ENCODE measurements at regions not wholly inside any gene's neighbourhood (a gene's known extent, or its start where the extent isn't known, plus 50 kb on each side); places are given as distances from the start of the nearest gene placed in this dataset.

DNA sequence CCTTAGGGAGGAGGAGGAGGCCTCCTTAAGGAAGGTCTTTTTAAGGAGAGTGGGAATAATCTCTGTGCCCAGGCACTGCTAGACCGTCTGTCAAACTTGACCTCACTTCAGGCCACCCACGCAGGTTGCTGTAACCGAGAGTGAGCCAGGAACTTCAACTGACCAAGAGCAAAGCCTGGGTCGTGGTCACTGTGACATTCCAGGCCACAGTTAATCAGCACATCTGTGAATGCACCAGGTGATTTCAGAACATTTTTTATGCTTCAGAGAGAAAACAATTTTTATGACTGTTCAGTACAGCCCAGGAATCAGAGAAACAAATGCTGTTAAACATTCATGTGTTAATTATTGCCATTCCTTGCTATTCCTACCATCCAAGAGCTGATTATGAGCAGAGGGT lies 226.6 kb upstream of the ASIC2 start:
- Histone ChIP-seq H3K27me3 (ENCODE audit: control insufficient read depth, insufficient read depth, low read length) (no peaks in the 10 kb centered on the region), H3K4me1 (ENCODE audit: control insufficient read depth, insufficient read depth, low read length) (no peaks in the 10 kb centered on the region), H3K9ac (ENCODE audit: low read depth, low read length) (no peak overlapping the region), H3K9me3 (ENCODE audit: control insufficient read depth, insufficient read depth, low read length) (no peaks in the 10 kb centered on the region), H3K36me3 (ENCODE audit: control insufficient read depth, insufficient read depth, low read length) (no peaks in the 10 kb centered on the region), H3K4me3 (ENCODE audit: low read depth, low read length) (no peak overlapping the region)

GRCh38 chr17:33520426-33521330 lies 227.6 kb upstream of the ASIC2 start:
- Histone ChIP-seq H3K4me1 (ENCODE audit: control insufficient read depth, insufficient read depth, low read length) (no peaks in the 10 kb centered on the region), H3K9me3 (ENCODE audit: control insufficient read depth, insufficient read depth, low read length) (no peaks in the 10 kb centered on the region), H3K9ac (ENCODE audit: low read depth, low read length) (no peak overlapping the region), H3K36me3 (ENCODE audit: control insufficient read depth, insufficient read depth, low read length) (no peaks in the 10 kb centered on the region), H3K4me3 (ENCODE audit: low read depth, low read length) (no peak overlapping the region), H3K27me3 (ENCODE audit: control insufficient read depth, insufficient read depth, low read length) (no peaks in the 10 kb centered on the region)

- Histone ChIP-seq H3K9ac (ENCODE audit: low read depth, low read length) (no peak overlapping the region), H3K4me3 (ENCODE audit: low read depth, low read length) (no peak overlapping the region), H3K4me1 (ENCODE audit: control insufficient read depth, insufficient read depth, low read length) (no peaks in the 10 kb centered on the region), H3K27me3 (ENCODE audit: control insufficient read depth, insufficient read depth, low read length) (no peaks in the 10 kb centered on the region), H3K36me3 (ENCODE audit: control insufficient read depth, insufficient read depth, low read length) (no peaks in the 10 kb centered on the region), H3K9me3 (ENCODE audit: control insufficient read depth, insufficient read depth, low read length) (no peaks in the 10 kb centered on the region)
Observed at GRCh38 chr17:33521784-33522183, 228.7 kb upstream of the ASIC2 start.

DNA sequence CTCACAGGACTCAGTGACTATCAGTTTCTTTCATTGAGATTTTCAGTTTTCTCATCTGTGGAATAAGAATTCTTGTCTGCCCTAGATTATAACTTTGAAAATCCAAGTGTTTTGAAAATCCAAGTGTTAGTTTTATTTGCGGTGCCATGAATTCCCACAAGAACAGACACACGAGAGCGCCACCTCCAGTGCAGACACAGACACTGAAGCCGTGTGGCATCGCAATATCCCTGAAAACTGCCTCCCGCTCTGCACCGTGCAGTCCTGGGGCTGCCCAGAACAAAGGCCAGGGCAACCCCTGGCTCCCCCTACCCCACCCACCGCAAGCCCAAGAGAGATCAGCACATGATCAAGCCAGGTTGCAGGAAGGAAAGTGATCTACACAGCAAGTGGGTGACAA lies 229.5 kb upstream of the ASIC2 start:
- Histone ChIP-seq H3K9me3 (ENCODE audit: control insufficient read depth, insufficient read depth, low read length) (no peaks in the 10 kb centered on the region), H3K27me3 (ENCODE audit: control insufficient read depth, insufficient read depth, low read length) (no peaks in the 10 kb centered on the region), H3K36me3 (ENCODE audit: control insufficient read depth, insufficient read depth, low read length) (no peaks in the 10 kb centered on the region), H3K4me1 (ENCODE audit: control insufficient read depth, insufficient read depth, low read length) (no peaks in the 10 kb centered on the region), H3K9ac (ENCODE audit: low read depth, low read length) (no peak overlapping the region), H3K4me3 (ENCODE audit: low read depth, low read length) (no peak overlapping the region)

DNA sequence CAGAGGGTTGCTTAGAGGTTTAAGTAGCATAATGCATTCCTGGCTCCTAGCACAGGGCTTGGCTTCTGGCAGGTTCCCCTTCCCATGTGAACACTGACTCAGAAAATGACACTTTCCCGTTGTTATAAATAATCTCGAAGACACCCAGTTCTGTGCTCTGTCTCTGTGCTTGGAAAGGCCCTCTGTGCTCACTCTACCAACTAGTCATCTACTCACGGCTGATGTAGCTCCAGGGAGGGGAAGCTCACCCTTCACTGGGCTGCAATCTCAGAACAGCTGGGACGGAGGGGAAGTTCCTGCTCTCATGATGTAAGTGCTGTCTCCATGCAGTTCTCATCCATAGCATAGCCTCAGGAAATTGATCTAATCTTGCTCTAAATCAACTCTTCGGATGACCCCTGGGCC lies 230.5 kb upstream of the ASIC2 start:
- Histone ChIP-seq H3K36me3 (ENCODE audit: control insufficient read depth, insufficient read depth, low read length) (no peaks in the 10 kb centered on the region), H3K4me3 (ENCODE audit: low read depth, low read length) (no peak overlapping the region), H3K9me3 (ENCODE audit: control insufficient read depth, insufficient read depth, low read length) (no peaks in the 10 kb centered on the region), H3K4me1 (ENCODE audit: control insufficient read depth, insufficient read depth, low read length) (no peaks in the 10 kb centered on the region), H3K27me3 (ENCODE audit: control insufficient read depth, insufficient read depth, low read length) (no peaks in the 10 kb centered on the region), H3K9ac (ENCODE audit: low read depth, low read length) (no peak overlapping the region)

DNA sequence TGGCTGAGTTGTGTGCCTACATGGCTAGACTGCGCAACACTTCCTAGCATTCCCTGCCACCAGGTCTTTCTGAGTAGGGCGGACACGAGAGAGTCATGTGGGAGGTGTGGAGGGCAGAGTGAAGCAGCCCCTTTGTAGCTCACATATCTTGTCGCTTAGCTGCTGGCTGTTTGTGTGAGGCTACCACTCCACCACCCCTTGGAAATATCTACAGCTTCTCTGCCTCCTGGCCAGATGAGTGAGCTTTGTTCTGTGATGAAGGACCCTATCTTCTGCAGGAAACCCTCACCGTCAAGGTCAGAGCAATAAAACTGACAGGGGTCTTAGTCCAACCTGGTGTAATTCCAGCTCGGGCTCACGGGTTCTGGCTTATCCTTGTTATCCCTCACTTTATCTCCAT lies 232.1 kb upstream of the ASIC2 start:
- H3K9me3 ChIP-seq (ENCODE audit: control insufficient read depth, insufficient read depth, low read length), result no peaks in the 10 kb centered on the region
- H3K4me1 ChIP-seq (ENCODE audit: control insufficient read depth, insufficient read depth, low read length), result no peaks in the 10 kb centered on the region
- no peak overlapping the region for H3K4me3 ChIP-seq (ENCODE audit: low read depth, low read length)
- no peaks in the 10 kb centered on the region for H3K27me3 ChIP-seq (ENCODE audit: control insufficient read depth, insufficient read depth, low read length)
- H3K36me3 ChIP-seq (ENCODE audit: control insufficient read depth, insufficient read depth, low read length), result no peaks in the 10 kb centered on the region
- H3K9ac ChIP-seq (ENCODE audit: low read depth, low read length), result no peak overlapping the region

DNA sequence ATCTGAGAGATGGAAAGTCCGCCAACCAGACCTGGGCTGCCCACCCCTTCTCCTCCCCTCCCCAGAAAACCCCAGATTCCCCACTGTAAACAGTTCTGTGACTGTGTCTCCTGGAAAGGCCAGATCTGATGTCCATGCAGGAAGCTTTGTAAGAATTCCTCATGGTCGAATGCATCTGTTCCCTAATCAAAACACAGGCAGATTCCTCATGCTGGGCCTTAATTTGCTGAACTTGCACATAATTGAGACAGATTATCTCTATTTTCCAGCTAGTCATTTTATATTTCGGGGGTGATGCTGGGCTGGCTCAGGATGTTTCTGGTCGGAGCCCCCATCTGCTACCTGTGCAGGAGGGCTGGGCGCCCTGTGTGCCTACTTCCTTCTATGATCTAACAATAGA lies 233.6 kb upstream of the ASIC2 start:
- no peak overlapping the region for H3K4me3 ChIP-seq (ENCODE audit: low read depth, low read length)
- H3K36me3 ChIP-seq (ENCODE audit: control insufficient read depth, insufficient read depth, low read length), result no peaks in the 10 kb centered on the region
- no peaks in the 10 kb centered on the region for H3K9me3 ChIP-seq (ENCODE audit: control insufficient read depth, insufficient read depth, low read length)
- no peak overlapping the region for H3K9ac ChIP-seq (ENCODE audit: low read depth, low read length)
- no peaks in the 10 kb centered on the region for H3K4me1 ChIP-seq (ENCODE audit: control insufficient read depth, insufficient read depth, low read length)
- no peaks in the 10 kb centered on the region for H3K27me3 ChIP-seq (ENCODE audit: control insufficient read depth, insufficient read depth, low read length)

DNA sequence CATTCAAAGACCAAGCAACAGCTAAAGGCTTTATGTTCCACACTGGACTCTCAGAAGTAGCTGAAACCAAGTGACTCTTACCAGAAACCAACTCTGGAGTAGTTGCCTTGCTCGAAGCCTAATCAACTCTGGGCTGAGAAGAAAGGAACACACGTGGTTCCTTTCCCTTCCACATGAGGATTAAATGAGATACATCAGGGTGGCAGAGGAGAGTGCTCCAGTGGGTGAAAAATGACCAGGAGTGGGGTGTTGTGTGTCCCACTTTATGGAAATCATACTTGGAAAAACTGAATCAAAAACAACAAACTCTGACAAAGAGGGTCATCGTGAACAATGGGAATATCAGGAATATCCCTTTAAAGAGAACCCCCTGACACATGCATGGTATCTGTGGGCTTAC lies 234.2 kb upstream of the ASIC2 start:
- Histone ChIP-seq H3K27me3 (ENCODE audit: control insufficient read depth, insufficient read depth, low read length) (no peaks in the 10 kb centered on the region), H3K9me3 (ENCODE audit: control insufficient read depth, insufficient read depth, low read length) (no peaks in the 10 kb centered on the region)

GRCh38 chr17:33528846-33529245 lies 235.8 kb upstream of the ASIC2 start:
- Histone ChIP-seq H3K36me3 (ENCODE audit: control insufficient read depth, insufficient read depth, low read length) (no peaks in the 10 kb centered on the region), H3K9me3 (ENCODE audit: control insufficient read depth, insufficient read depth, low read length) (no peaks in the 10 kb centered on the region), H3K4me1 (ENCODE audit: control insufficient read depth, insufficient read depth, low read length) (no peaks in the 10 kb centered on the region), H3K4me3 (ENCODE audit: low read depth, low read length) (no peak overlapping the region), H3K9ac (ENCODE audit: low read depth, low read length) (no peak overlapping the region), H3K27me3 (ENCODE audit: control insufficient read depth, insufficient read depth, low read length) (no peaks in the 10 kb centered on the region)

More for the DNA sequence above, 234.2 kb upstream of the ASIC2 start:
- Histone ChIP-seq H3K4me1 (ENCODE audit: control insufficient read depth, insufficient read depth, low read length) (no peaks in the 10 kb centered on the region), H3K9ac (ENCODE audit: low read depth, low read length) (no peak overlapping the region), H3K4me3 (ENCODE audit: low read depth, low read length) (no peak overlapping the region), H3K36me3 (ENCODE audit: control insufficient read depth, insufficient read depth, low read length) (no peaks in the 10 kb centered on the region)

- Histone ChIP-seq H3K36me3 (ENCODE audit: control insufficient read depth, insufficient read depth, low read length) (no peaks in the 10 kb centered on the region), H3K4me3 (ENCODE audit: low read depth, low read length) (no peak overlapping the region), H3K4me1 (ENCODE audit: control insufficient read depth, insufficient read depth, low read length) (no peaks in the 10 kb centered on the region), H3K9me3 (ENCODE audit: control insufficient read depth, insufficient read depth, low read length) (no peaks in the 10 kb centered on the region), H3K9ac (ENCODE audit: low read depth, low read length) (no peak overlapping the region), H3K27me3 (ENCODE audit: control insufficient read depth, insufficient read depth, low read length) (peaks cover 2% of the 10 kb centered on the region)
Observed at GRCh38 chr17:33529816-33530215, 236.7 kb upstream of the ASIC2 start.

GRCh38 chr17:33531311-33531710 lies 238.2 kb upstream of the ASIC2 start:
- Histone ChIP-seq H3K9me3 (ENCODE audit: control insufficient read depth, insufficient read depth, low read length) (no peaks in the 10 kb centered on the region), H3K4me3 (ENCODE audit: low read depth, low read length) (no peak overlapping the region), H3K36me3 (ENCODE audit: control insufficient read depth, insufficient read depth, low read length) (no peaks in the 10 kb centered on the region), H3K9ac (ENCODE audit: low read depth, low read length) (no peak overlapping the region), H3K4me1 (ENCODE audit: control insufficient read depth, insufficient read depth, low read length) (no peaks in the 10 kb centered on the region), H3K27me3 (ENCODE audit: control insufficient read depth, insufficient read depth, low read length) (peaks cover 2% of the 10 kb centered on the region)

DNA sequence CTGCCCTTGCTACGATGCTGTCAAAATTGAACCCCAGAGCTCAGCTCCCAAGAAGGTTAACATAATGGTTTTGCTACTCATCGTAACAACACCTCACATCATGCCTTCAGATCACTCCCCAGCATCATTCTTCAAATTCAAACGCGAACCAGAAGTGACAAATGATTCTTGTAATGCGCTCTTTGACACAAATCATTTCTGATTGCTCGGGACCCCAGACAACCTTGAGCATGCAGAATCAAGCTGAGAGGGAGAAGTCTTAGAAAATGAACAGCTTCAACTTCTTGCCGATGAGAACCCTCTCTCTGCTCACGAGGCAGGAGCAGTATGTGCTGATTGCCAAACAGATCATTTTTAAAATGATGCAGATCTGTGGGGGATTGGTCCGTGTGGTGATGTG lies 241.0 kb upstream of the ASIC2 start:
- Histone ChIP-seq H3K27me3 (ENCODE audit: control insufficient read depth, insufficient read depth, low read length) (peaks cover 2% of the 10 kb centered on the region), H3K9me3 (ENCODE audit: control insufficient read depth, insufficient read depth, low read length) (no peaks in the 10 kb centered on the region), H3K4me1 (ENCODE audit: control insufficient read depth, insufficient read depth, low read length) (no peaks in the 10 kb centered on the region), H3K9ac (ENCODE audit: low read depth, low read length) (no peak overlapping the region), H3K4me3 (ENCODE audit: low read depth, low read length) (no peak overlapping the region), H3K36me3 (ENCODE audit: control insufficient read depth, insufficient read depth, low read length) (no peaks in the 10 kb centered on the region)
